ENCODE measurements at regions not wholly inside any gene's neighbourhood (a gene's known extent, or its start where the extent isn't known, plus 50 kb on each side); places are given as distances from the start of the nearest gene placed in this dataset.

DNA sequence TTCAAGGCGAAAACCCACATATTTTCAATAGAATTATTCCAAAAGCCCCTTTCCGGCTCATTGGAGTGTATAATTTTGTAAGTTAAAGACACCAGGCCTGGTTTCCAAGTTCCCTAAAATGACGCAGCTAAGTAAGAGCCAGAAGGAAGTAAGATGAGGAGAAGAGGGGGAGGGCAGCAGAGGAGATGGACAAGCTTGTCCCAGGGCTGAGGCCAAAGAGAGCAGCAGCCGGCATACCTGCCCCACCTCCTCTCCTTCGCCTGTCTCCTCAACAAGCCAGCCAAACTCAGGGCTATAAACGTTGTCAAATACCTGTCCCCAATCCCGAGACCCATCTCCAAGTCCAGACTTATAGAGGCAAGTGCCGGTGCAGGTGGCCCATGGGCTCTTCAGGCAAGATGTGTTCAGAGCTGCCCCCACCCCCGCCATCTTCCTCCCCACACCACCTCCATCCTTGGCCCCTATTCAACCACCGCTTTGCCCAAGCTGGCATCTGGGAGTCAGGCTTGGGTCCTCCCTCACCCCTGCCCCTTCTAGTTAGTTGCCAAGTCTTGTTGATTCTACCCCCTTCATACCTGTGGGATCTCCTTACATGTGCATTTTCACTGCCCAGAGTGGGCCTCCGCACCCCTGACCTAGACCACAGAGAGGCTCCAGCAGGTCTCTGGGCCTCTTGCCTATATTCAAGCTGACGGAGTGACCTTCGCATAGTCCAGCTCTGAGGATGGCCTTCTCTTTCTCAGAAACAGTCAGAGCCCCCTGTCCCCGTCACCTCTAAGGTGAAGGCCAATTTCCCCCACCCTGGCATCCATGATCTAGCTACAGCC, 75.7 kb upstream of the SIRPA start:
- peak in 2 of 3 donors; percentile 37 to 47 for DNase-seq
- peaks cover 0 to 21% (median 14%) of the 10 kb centered on the region in 5 experiments for H3K9me3 ChIP-seq (ENCODE audit: control extremely low read depth in 1 of 5, control insufficient read depth in 4 of 5, insufficient read depth in 2 of 5, low read depth in 1 of 5, low read length in 4 of 5)
- H3K4me3 ChIP-seq (ENCODE audit: control insufficient read depth in 1 of 7, extremely low read depth in 1 of 7, insufficient read depth in 4 of 7, low read depth in 2 of 7, low read length in 6 of 7) = no peak overlapping the region
- peaks cover 10 to 58% (median 11%) of the 10 kb centered on the region in 4 experiments for H3K4me1 ChIP-seq (ENCODE audit: control extremely low read depth in 1 of 4, control insufficient read depth in 4 of 4, insufficient read depth in 4 of 4, low read length in 3 of 4)
- H3K27ac ChIP-seq (ENCODE audit: insufficient read depth in 1 of 2, low read depth in 1 of 2, low read length in 2 of 2, poor library complexity in 1 of 2, severe bottlenecking in 2 of 2) = no peak overlapping the region
- POLR2A ChIA-PET = no interaction called here
- H3K27me3 ChIP-seq (replicated peaks in 2 of 5; ENCODE audit: control insufficient read depth in 4 of 5, insufficient read depth in 5 of 5, low read length in 4 of 5) = no peaks in the 10 kb centered on the region
- CTCF ChIA-PET = interaction anchor here (1.3 to 1.7 kb wide), 2 partner anchors 15 to 17 kb away, joined by 3 read pairs; no protein-coding TSS in a partner anchor
- WGBS (ENCODE audit: insufficient coverage) = 97% methylated on average over 8 of the region's 14 CpGs
- no peaks in the 10 kb centered on the region for H3K36me3 ChIP-seq (ENCODE audit: control insufficient read depth in 4 of 4, insufficient read depth in 4 of 4, low read length in 3 of 4)

DNA sequence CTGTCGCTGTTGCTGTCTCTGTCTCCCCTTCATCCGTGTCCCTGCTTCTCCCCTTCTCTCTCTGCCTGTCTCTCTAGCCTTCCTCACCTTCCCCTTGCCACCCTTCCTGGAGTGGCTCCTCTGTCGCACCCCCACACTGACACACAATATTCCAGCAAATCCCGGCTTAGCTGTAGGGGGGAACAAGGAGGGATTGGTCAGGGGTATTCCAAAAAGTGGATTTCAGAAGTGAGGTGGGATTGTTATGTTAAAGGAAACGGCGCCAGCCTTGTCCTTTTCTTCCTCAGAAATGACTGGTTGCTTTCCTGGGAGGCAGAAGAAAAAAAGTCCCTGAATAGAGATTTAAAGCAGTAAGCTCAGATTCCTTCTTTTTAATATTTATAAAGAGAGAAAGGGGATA, 76.3 kb upstream of the SIRPA start:
- CTCF ChIA-PET = interaction anchor here (1.3 to 1.7 kb wide), 2 partner anchors 14 to 16 kb away, joined by 3 read pairs; no protein-coding TSS in a partner anchor
- WGBS (ENCODE audit: insufficient coverage) = 81% methylated on average over 4 of the region's 6 CpGs

DNA sequence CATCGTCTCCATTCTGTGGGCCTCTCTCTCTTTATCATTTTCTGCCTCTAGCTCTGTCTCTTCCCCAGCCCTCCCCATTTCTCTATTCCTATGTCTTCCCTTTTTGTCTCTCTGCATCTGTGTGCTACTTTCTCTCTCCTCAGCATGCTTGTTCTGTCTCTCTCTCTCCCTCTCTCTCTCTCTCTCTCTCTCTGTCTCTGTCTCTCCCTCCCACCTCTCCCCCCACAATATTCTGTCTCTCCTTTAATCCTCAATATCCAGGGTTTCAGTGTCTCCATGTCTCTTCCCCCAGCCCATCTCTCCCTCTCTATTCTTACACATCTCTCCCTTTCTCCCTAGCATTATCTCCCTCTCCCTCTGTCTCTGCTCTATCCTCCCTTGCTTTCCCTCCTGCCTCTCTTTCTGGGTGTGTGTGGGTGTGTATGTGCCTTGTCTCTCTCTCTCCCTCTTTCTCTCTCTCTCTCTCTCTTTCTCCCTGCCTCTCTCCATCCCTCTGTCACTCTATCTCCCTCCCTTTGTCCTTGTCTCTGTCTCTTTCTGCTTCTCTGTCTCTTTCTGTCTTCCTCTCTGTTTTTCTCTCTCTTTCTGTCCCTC, 76.9 kb upstream of the SIRPA start:
- no peak overlapping the region for H3K27ac ChIP-seq (ENCODE audit: insufficient read depth in 1 of 2, low read depth in 1 of 2, low read length in 2 of 2, poor library complexity in 1 of 2, severe bottlenecking in 2 of 2)
- H3K4me1 ChIP-seq (ENCODE audit: control extremely low read depth in 1 of 4, control insufficient read depth in 4 of 4, insufficient read depth in 4 of 4, low read length in 3 of 4) = peaks cover 10 to 48% (median 11%) of the 10 kb centered on the region in 4 experiments
- CTCF ChIA-PET = interaction anchor here (1.3 to 1.7 kb wide), 2 partner anchors 14 to 16 kb away, joined by 3 read pairs; no protein-coding TSS in a partner anchor
- POLR2A ChIA-PET = interaction anchor here (0.6 kb wide), 1 partner anchor 183 kb away, joined by 3 read pairs; no protein-coding TSS in a partner anchor
- WGBS (ENCODE audit: insufficient coverage) = 64% methylated on average over 1 of the region's 1 CpG
- H3K36me3 ChIP-seq (ENCODE audit: control insufficient read depth in 4 of 4, insufficient read depth in 4 of 4, low read length in 3 of 4) = no peaks in the 10 kb centered on the region
- H3K27me3 ChIP-seq (replicated peaks in 2 of 5; ENCODE audit: control insufficient read depth in 4 of 5, insufficient read depth in 5 of 5, low read length in 4 of 5) = no peaks in the 10 kb centered on the region
- DNase-seq = no peak
- H3K4me3 ChIP-seq (ENCODE audit: control insufficient read depth in 1 of 7, extremely low read depth in 1 of 7, insufficient read depth in 4 of 7, low read depth in 2 of 7, low read length in 6 of 7) = no peak overlapping the region
- peaks cover 0 to 13% (median 12%) of the 10 kb centered on the region in 5 experiments for H3K9me3 ChIP-seq (ENCODE audit: control extremely low read depth in 1 of 5, control insufficient read depth in 4 of 5, insufficient read depth in 2 of 5, low read depth in 1 of 5, low read length in 4 of 5)

More for the DNA sequence above, 76.3 kb upstream of the SIRPA start:
- H3K36me3 ChIP-seq (ENCODE audit: control insufficient read depth in 4 of 4, insufficient read depth in 4 of 4, low read length in 3 of 4) = no peaks in the 10 kb centered on the region
- peaks cover 0 to 17% (median 12%) of the 10 kb centered on the region in 5 experiments for H3K9me3 ChIP-seq (ENCODE audit: control extremely low read depth in 1 of 5, control insufficient read depth in 4 of 5, insufficient read depth in 2 of 5, low read depth in 1 of 5, low read length in 4 of 5)
- DNase-seq = no peak
- H3K4me3 ChIP-seq (ENCODE audit: control insufficient read depth in 1 of 7, extremely low read depth in 1 of 7, insufficient read depth in 4 of 7, low read depth in 2 of 7, low read length in 6 of 7) = no peak overlapping the region
- no peak overlapping the region for H3K27ac ChIP-seq (ENCODE audit: insufficient read depth in 1 of 2, low read depth in 1 of 2, low read length in 2 of 2, poor library complexity in 1 of 2, severe bottlenecking in 2 of 2)
- no peaks in the 10 kb centered on the region for H3K27me3 ChIP-seq (replicated peaks in 2 of 5; ENCODE audit: control insufficient read depth in 4 of 5, insufficient read depth in 5 of 5, low read length in 4 of 5)
- H3K4me1 ChIP-seq (ENCODE audit: control extremely low read depth in 1 of 4, control insufficient read depth in 4 of 4, insufficient read depth in 4 of 4, low read length in 3 of 4) = peaks cover 10 to 52% (median 11%) of the 10 kb centered on the region in 4 experiments
- POLR2A ChIA-PET = no interaction called here

DNA sequence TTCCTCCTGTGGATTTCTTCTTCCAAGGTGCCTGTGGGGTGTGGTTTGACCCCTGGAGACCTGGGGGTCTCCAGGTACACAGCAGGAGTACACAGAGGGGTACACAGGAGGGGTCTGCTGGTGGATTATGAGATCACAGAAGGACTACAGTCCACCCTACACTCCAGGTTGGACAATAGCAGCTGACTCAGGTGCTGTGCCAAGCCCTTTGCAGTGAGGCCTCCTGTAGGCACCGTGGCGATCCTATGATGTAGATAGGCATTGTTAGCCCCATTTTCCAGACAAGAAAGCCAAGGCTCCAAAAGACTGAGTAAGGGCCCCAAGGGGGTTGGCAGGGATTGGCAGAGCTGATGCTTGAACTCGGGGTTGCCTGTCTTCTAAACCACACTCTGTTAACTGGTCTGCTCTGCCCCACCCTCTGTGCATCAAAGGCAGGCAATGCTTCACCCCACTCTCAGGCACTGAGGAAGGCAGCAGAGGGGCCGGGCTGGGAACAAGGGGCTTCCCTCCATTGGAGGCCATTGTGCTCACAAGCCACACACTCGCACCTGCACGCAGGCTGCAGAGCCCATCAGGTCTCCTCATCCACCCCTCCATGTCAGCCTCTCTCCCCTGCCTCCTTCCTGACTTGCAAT, 77.5 kb upstream of the SIRPA start:
- Histone ChIP-seq H3K4me1 (ENCODE audit: control extremely low read depth in 1 of 4, control insufficient read depth in 4 of 4, insufficient read depth in 4 of 4, low read length in 3 of 4) (peaks cover 10 to 48% (median 11%) of the 10 kb centered on the region in 4 experiments), H3K27ac (ENCODE audit: insufficient read depth in 1 of 2, low read depth in 1 of 2, low read length in 2 of 2, poor library complexity in 1 of 2, severe bottlenecking in 2 of 2) (no peak overlapping the region), H3K36me3 (ENCODE audit: control insufficient read depth in 4 of 4, insufficient read depth in 4 of 4, low read length in 3 of 4) (no peaks in the 10 kb centered on the region), H3K9me3 (ENCODE audit: control extremely low read depth in 1 of 5, control insufficient read depth in 4 of 5, insufficient read depth in 2 of 5, low read depth in 1 of 5, low read length in 4 of 5) (peaks cover 0 to 8% (median 7%) of the 10 kb centered on the region in 5 experiments), H3K27me3 (replicated peaks in 2 of 5; ENCODE audit: control insufficient read depth in 4 of 5, insufficient read depth in 5 of 5, low read length in 4 of 5) (no peaks in the 10 kb centered on the region), H3K4me3 (ENCODE audit: control insufficient read depth in 1 of 7, extremely low read depth in 1 of 7, insufficient read depth in 4 of 7, low read depth in 2 of 7, low read length in 6 of 7) (no peak overlapping the region)
- CTCF ChIA-PET = interaction anchor here (1.3 to 1.7 kb wide), 2 partner anchors 13 to 15 kb away, joined by 3 read pairs; no protein-coding TSS in a partner anchor
- WGBS (ENCODE audit: insufficient coverage) = 94% methylated on average over 6 of the region's 6 CpGs
- no peak for DNase-seq
- POLR2A ChIA-PET = interaction anchor here (0.6 kb wide), 1 partner anchor 184 kb away, joined by 3 read pairs; no protein-coding TSS in a partner anchor

DNA sequence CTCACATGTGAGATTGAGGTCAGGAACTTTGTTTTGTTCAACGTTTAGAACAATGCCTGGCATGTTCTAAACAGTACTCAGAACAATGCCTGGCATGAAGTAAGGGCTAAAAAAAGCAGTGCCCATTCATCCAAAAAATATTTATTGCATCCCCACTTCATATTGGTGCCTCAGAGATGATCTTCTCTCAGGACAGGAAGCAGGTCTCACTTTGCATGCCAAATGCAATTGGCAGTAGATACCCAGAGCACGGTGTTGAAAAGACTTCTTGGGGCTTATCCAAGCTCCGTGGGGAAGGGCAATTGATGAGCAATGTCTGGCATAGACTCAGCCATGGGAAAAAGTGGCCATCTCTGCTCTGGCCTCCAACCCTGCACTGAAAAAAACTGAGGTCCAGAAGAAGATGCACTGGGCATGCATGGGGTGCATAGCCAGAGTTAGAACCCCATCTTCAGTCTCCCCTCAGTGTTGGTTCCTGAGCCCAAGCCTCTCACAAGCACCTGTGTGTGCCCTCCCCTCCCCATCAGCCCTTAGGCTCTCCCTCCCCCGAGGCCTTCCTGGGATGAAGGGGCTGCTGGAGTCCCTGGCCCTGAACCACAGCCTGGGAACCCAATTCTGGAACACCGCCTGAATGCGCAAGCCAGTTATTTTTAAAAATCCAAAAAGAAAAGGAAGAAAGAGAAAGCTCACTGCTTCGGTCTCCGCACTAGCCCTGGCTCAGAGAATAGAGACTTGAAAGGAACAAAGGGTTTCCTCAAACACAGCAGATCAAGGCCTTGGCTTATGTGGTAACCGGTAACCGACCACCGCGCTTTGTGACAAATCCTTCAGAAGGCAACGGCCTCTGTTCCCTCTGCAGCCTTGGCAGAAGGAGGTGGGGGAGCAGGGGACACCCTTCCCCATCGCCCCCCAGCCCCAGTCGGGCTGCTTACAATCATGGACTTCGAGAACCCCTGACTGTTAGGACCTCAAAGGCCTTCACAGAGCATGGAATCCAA, 78.5 kb upstream of the SIRPA start:
- H3K27ac ChIP-seq (ENCODE audit: insufficient read depth in 1 of 2, low read depth in 1 of 2, low read length in 2 of 2, poor library complexity in 1 of 2, severe bottlenecking in 2 of 2) = no peak overlapping the region
- peaks cover 0 to 3% (median under 1%) of the 10 kb centered on the region in 5 experiments for H3K9me3 ChIP-seq (ENCODE audit: control extremely low read depth in 1 of 5, control insufficient read depth in 4 of 5, insufficient read depth in 2 of 5, low read depth in 1 of 5, low read length in 4 of 5)
- peak overlapping the region in 1 of 7 experiments; percentile 9 for H3K4me3 ChIP-seq (ENCODE audit: control insufficient read depth in 1 of 7, extremely low read depth in 1 of 7, insufficient read depth in 4 of 7, low read depth in 2 of 7, low read length in 6 of 7)
- DNase-seq = peak in 2 of 3 donors; percentile 37 to 39
- peaks cover 12 to 56% (median 18%) of the 10 kb centered on the region in 4 experiments for H3K4me1 ChIP-seq (ENCODE audit: control extremely low read depth in 1 of 4, control insufficient read depth in 4 of 4, insufficient read depth in 4 of 4, low read length in 3 of 4)
- no peaks in the 10 kb centered on the region for H3K27me3 ChIP-seq (replicated peaks in 2 of 5; ENCODE audit: control insufficient read depth in 4 of 5, insufficient read depth in 5 of 5, low read length in 4 of 5)
- H3K36me3 ChIP-seq (ENCODE audit: control insufficient read depth in 4 of 4, insufficient read depth in 4 of 4, low read length in 3 of 4) = no peaks in the 10 kb centered on the region
- WGBS (ENCODE audit: insufficient coverage) = 83% methylated on average over 14 of the region's 16 CpGs
- POLR2A ChIA-PET = interaction anchor here (0.6 kb wide), 1 partner anchor 18 kb away, joined by 4 read pairs; no protein-coding TSS in a partner anchor
- CTCF ChIA-PET = no interaction called here

DNA sequence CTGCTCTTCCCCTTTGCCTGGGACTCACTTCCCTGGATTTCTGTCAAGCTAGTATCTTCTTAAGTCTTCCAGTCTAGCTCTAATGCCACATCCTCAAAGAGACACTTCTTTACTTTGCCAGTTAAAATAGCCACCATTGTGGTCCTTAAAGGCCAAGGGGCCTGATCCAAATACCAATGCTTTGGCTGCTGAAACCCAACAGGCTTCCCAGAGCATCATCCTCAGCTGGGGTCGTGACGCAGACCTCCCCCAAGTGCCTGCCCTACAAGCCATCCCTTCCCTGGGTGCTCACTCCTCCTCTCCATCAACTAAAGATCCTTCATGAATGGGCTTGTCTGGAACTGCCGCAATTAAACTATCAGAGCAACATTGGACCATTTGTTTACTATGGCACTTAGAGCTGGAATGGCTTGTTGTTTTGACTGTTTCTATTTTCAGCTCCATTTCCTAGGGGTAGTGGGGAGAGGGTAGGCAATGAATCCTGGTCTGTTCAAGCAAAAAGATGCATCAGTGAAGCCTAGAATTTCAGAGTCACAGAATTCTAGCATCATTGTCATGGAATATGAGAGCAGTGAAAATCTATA, 79.6 kb upstream of the SIRPA start:
- 100% methylated on average over 3 of the region's 3 CpGs for WGBS (ENCODE audit: insufficient coverage)
- no peak overlapping the region for H3K4me3 ChIP-seq (ENCODE audit: control insufficient read depth in 1 of 7, extremely low read depth in 1 of 7, insufficient read depth in 4 of 7, low read depth in 2 of 7, low read length in 6 of 7)
- DNase-seq = no peak
- H3K4me1 ChIP-seq (ENCODE audit: control extremely low read depth in 1 of 4, control insufficient read depth in 4 of 4, insufficient read depth in 4 of 4, low read length in 3 of 4) = peaks cover 19 to 64% (median 28%) of the 10 kb centered on the region in 4 experiments
- no peak overlapping the region for H3K27ac ChIP-seq (ENCODE audit: insufficient read depth in 1 of 2, low read depth in 1 of 2, low read length in 2 of 2, poor library complexity in 1 of 2, severe bottlenecking in 2 of 2)
- ChIA-PET CTCF (interaction anchor here (0.6 kb wide), 1 partner anchor 58 kb away, joined by 3 read pairs; no protein-coding TSS in a partner anchor), POLR2A (no interaction called here)
- no peaks in the 10 kb centered on the region for H3K27me3 ChIP-seq (replicated peaks in 2 of 5; ENCODE audit: control insufficient read depth in 4 of 5, insufficient read depth in 5 of 5, low read length in 4 of 5)
- H3K9me3 ChIP-seq (ENCODE audit: control extremely low read depth in 1 of 5, control insufficient read depth in 4 of 5, insufficient read depth in 2 of 5, low read depth in 1 of 5, low read length in 4 of 5) = no peaks in the 10 kb centered on the region
- no peaks in the 10 kb centered on the region for H3K36me3 ChIP-seq (ENCODE audit: control insufficient read depth in 4 of 4, insufficient read depth in 4 of 4, low read length in 3 of 4)
